Transverse colon (tissue), 4 donors: ENCODE measurements at regions not wholly inside any gene's neighbourhood (a gene's known extent, or its start where the extent isn't known, plus 50 kb on each side); places are given as distances from the start of the nearest gene placed in this dataset.

Source experiments
- DNase-seq: peaks from one replicate; pipeline ENCODE4 v3.0.0-alpha.2; 2019
- H3K27ac ChIP-seq, 4 donors: fragments of 200-600 bp; sonication (generic); 2 replicates each; pipeline ENCODE4 v1.5.1; 2016 to 2018; ENCODE audit warnings: inconsistent platforms in 4 of 4
- H3K27me3 ChIP-seq: fragments of 200-600 bp; sonication (generic); 2 replicates; pipeline ENCODE4 v1.5.1; 2017; ENCODE audit warnings: inconsistent platforms
- H3K36me3 ChIP-seq, 4 donors: fragments of 200-600 bp; sonication (generic); 2 replicates each; pipeline ENCODE4 v1.5.1; 2017 to 2019; ENCODE audit warnings: inconsistent platforms in 4 of 4
- H3K4me1 ChIP-seq, 4 donors: fragments of 200-600 bp; sonication (generic); 2 replicates each; pipeline ENCODE4 v1.5.1; 2017 to 2020; ENCODE audit warnings: inconsistent platforms in 4 of 4
- H3K4me3 ChIP-seq, 4 donors: fragments of 200-600 bp; sonication (generic); 1 replicate in 1 of 4; 2 replicates in 3 of 4; pipeline versions ENCODE4 v1.5.1 to v1.6.1; 2017 to 2019; ENCODE audit warnings: inconsistent platforms in 4 of 4
- H3K9me3 ChIP-seq, 2 donors: fragments of 200-600 bp; sonication (generic); 2 replicates each; pipeline ENCODE4 v1.5.1; 2017 to 2019; ENCODE audit warnings: inconsistent platforms in 2 of 2
- EP300 ChIP-seq: sonication (generic); formaldehyde crosslinking; IDR thresholded peaks from one replicate; pipeline ENCODE4 v1.6.1; 2017; ENCODE audit warnings: antibody characterized with exemption, low read depth
- POLR2A ChIP-seq: fragments of 450-650 bp; IDR thresholded peaks from one replicate; pipeline ENCODE4 v1.6.1; 2016; ENCODE audit warnings: antibody characterized with exemption, mild to moderate bottlenecking, moderate library complexity
- POLR2AphosphoS5 ChIP-seq, 3 donors: sonication (generic); formaldehyde crosslinking; IDR thresholded peaks; one replicate each; pipeline ENCODE4 v1.6.1; 2016; ENCODE audit warnings: antibody characterized with exemption in 3 of 3
- WGBS, 2 donors: methylation state at CpG; one replicate each; pipeline ENCODE4 v1.1.5; 2018; ENCODE audit warnings: low coverage in 1 of 2; 5-methylcytosine and 5-hydroxymethylcytosine counted together
- in situ Hi-C, 4 donors: fragments of 200-750 bp; cut with MboI; loops; one replicate each; pipeline versions ENCODE4 v1.15.0 to v1.15.1; 2017; ENCODE audit warnings: low sequenced_read_pairs in 3 of 4, low pct_ligation_motif_present in 1 of 4, low pct_unique_long_range_greater_than_20kb in 1 of 4
- intact Hi-C: fragments of 100-400 bp; cut with DNase I; formaldehyde crosslinking; loops from one replicate; pipeline ENCODE4 v1.15.1; 2023; ENCODE audit warnings: low total_unique reads
- TF ChIP-seq, protein P1 (sequence below), 5 experiments: fragments of 200-600 bp in 3 of 5; fragments of 450-650 bp in 2 of 5; sonication (generic) in 3 of 5; IDR thresholded peaks; 1 replicate in 2 of 5; 2 replicates in 3 of 5; pipeline ENCODE4 v1.5.1; 2016 to 2017; ENCODE audit warnings: antibody characterized with exemption in 5 of 5, inconsistent platforms in 3 of 5, mild to moderate bottlenecking in 2 of 5, moderate library complexity in 1 of 5

DNA sequence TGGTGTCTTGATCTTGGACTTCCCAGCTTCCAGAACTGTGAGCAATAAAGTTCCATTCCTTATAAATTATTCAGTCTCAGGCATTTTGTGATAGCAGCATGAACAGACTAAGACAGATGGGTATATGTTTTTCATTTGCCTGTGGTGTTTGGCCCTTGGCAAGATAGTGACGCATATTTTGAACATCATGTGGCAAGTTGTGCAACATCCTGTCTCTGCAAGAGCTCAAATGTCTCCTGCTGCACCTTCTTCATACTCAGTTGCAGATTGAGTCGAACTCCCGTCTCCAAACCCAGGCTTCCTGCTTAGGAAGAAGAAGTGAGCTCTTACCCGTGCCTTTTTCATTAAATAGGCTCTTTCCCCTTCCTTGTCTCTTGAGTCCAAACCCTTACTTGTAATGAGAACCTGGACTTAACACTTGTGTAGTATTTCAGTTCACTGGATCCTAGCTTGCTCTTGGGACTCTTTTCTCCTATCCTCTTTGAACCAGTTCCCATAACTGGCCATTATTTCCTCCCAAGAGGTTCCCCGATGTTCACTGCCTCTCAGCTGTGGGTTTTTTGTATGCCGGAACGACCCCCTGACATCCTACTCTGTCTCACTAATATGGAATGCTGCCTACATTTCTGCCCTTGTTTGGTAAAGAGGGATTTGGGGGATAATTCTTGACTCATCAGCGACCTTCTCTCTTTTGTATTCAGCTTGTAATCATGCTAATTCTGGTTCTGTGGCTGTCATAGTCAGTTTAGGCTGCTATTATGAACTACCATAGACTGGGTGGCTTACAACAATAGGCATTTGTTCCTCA, 125.0 kb upstream of the KCNK2 start:
- intact Hi-C loops (no loop called here), in situ Hi-C loops (no loop called here)
- WGBS, 2 donors: 67 to 69% methylated on average over 7 to 8 of the region's 8 CpGs
- H3K4me3 ChIP-seq: no peak overlapping the region
- H3K27me3 ChIP-seq: no peaks in the 10 kb centered on the region
- no peak for DNase-seq
- TF ChIP-seq POLR2A: no peak
- TF ChIP-seq, protein P1, sequence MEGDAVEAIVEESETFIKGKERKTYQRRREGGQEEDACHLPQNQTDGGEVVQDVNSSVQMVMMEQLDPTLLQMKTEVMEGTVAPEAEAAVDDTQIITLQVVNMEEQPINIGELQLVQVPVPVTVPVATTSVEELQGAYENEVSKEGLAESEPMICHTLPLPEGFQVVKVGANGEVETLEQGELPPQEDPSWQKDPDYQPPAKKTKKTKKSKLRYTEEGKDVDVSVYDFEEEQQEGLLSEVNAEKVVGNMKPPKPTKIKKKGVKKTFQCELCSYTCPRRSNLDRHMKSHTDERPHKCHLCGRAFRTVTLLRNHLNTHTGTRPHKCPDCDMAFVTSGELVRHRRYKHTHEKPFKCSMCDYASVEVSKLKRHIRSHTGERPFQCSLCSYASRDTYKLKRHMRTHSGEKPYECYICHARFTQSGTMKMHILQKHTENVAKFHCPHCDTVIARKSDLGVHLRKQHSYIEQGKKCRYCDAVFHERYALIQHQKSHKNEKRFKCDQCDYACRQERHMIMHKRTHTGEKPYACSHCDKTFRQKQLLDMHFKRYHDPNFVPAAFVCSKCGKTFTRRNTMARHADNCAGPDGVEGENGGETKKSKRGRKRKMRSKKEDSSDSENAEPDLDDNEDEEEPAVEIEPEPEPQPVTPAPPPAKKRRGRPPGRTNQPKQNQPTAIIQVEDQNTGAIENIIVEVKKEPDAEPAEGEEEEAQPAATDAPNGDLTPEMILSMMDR (IDR thresholded peaks at IDR 0.05): no peak
- no peaks in the 10 kb centered on the region for H3K36me3 ChIP-seq
- H3K9me3 ChIP-seq: no peaks in the 10 kb centered on the region
- no peaks in the 10 kb centered on the region for H3K4me1 ChIP-seq
- H3K27ac ChIP-seq: no peak overlapping the region

DNA sequence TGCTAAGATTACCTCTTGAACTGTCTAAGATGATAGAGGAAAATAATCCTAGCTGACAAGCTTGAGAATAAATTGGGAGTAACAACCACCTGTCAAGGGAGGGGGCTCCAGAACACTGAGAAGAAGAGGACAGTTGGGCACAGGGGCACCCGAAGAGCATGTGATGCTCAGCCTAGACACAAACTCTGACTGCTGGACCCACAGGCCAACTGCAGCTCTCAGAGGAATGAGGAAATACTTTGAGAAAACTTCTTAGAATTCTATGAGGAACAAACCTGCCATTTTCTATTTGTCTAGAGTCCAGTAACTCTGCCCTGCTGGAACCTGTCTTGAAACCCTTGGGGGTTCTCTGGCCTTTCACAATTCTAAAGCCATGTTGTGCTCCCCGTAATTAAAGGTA, 124.1 kb upstream of the KCNK2 start:
- intact Hi-C loops: no loop called here
- TF ChIP-seq EP300 (no peak), POLR2AphosphoS5 (IDR thresholded peaks at IDR 0.05) (no peak), POLR2A (no peak)
- TF ChIP-seq, protein P1 (IDR thresholded peaks at IDR 0.05): no peak
- no peaks in the 10 kb centered on the region for H3K9me3 ChIP-seq
- WGBS, 2 donors: 79 to 85% methylated on average over 2 of the region's 2 CpGs
- H3K4me3 ChIP-seq: no peak overlapping the region
- in situ Hi-C loops: no loop called here
- no peaks in the 10 kb centered on the region for H3K4me1 ChIP-seq
- no peaks in the 10 kb centered on the region for H3K36me3 ChIP-seq
- H3K27me3 ChIP-seq: no peaks in the 10 kb centered on the region
- H3K27ac ChIP-seq: no peak overlapping the region
- no peak for DNase-seq

DNA sequence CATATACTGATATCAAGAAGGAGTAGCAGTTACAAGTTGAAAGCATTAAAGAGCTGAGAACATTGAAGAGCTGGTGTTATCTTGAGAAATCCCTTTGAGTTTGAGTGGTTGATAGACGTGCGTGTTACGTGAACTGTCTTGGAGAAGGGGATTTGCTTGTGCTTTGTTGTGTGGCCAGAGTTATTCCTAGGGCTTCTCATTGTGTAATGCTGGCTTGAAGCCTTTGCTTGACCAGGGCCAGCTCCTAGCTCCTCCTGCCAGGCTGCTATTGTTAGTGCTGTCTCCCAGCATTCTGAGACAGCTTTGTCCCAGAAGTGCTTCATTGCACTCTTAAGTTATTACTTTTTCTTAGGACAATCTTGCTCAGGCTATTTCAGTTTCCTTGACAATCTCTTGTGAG, 116.2 kb upstream of the KCNK2 start:
- Histone ChIP-seq H3K27me3 (no peaks in the 10 kb centered on the region), H3K4me3 (no peak overlapping the region), H3K27ac (no peak overlapping the region), H3K36me3 (no peaks in the 10 kb centered on the region), H3K4me1 (no peaks in the 10 kb centered on the region), H3K9me3 (no peaks in the 10 kb centered on the region)
- in situ Hi-C loops (no loop called here), intact Hi-C loops (no loop called here)
- 83 to 87% methylated on average over 3 of the region's 3 CpGs for WGBS, 2 donors
- no peak for DNase-seq
- TF ChIP-seq, protein P1 (IDR thresholded peaks at IDR 0.05): no peak
- no peak for TF ChIP-seq EP300
- TF ChIP-seq POLR2A: no peak
- TF ChIP-seq POLR2AphosphoS5 (IDR thresholded peaks at IDR 0.05): no peak

DNA sequence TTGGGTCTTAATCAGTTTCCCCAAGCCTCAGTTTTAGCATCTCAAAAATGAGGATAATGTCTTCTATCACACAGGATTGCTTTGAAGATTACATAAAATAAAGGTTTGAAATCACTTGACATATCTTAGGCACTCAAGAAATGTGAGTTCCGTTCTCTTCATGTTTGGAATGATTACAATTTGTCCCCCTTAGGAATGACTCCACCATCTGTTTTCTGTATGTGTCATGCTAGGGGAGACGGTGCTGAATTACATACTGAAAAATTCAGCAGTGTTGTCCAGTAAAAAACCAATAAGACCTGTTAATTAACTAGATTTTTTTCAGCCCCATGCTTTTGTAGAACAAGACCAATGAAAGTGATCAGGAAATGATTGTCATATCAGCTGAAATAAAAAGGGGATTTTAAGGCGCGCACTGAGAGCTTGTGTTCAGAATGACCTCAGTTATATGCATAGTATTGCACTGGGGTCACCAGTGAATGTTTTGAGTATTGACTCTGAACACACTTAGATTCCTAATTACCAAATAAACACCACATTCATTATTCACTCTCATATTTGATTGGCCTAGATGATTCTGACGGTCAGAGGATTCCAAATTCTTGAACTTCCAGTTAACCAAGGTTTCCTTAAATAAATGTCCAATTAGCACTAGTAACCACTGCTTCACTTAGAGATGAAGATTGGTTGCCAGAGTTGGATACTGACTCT, 114.5 kb upstream of the KCNK2 start:
- H3K9me3 ChIP-seq: no peaks in the 10 kb centered on the region
- no peak overlapping the region for H3K27ac ChIP-seq
- TF ChIP-seq POLR2A: no peak
- TF ChIP-seq EP300: no peak
- TF ChIP-seq POLR2AphosphoS5 (IDR thresholded peaks at IDR 0.05): no peak
- TF ChIP-seq, protein P1 (IDR thresholded peaks at IDR 0.05): no peak
- no peaks in the 10 kb centered on the region for H3K36me3 ChIP-seq
- no peak overlapping the region for H3K4me3 ChIP-seq
- DNase-seq: no peak
- H3K27me3 ChIP-seq: no peaks in the 10 kb centered on the region
- WGBS, 2 donors: 66 to 80% methylated on average over 5 of the region's 5 CpGs
- in situ Hi-C loops (no loop called here), intact Hi-C loops (no loop called here)
- no peaks in the 10 kb centered on the region for H3K4me1 ChIP-seq
